ENCODE measurements at regions not wholly inside any gene's neighbourhood (a gene's known extent, or its start where the extent isn't known, plus 50 kb on each side); places are given as distances from the start of the nearest gene placed in this dataset.
"Not testable (repeated sequence)": the region's sequence is repeated elsewhere in the genome, so short reads cannot be mapped to it uniquely, and the experiment has no call there.

- TF ChIP-seq CTCF, POLR2A (IDR thresholded peaks at IDR 0.05): not testable (repeated sequence)
Observed at GRCh38 chr14:105697955-105698354, 171.6 kb downstream of the TMEM121 start.
